Kidney tubule cell (primary cell): ENCODE measurements at regions not wholly inside any gene's neighbourhood (a gene's known extent, or its start where the extent isn't known, plus 50 kb on each side); places are given as distances from the start of the nearest gene placed in this dataset.
"Not testable (repeated sequence)": the region's sequence is repeated elsewhere in the genome, so short reads cannot be mapped to it uniquely, and the experiment has no call there.

Source experiments
- DNase-seq: peaks from one replicate; pipeline ENCODE4 v3.0.0-alpha.2; 2018; ENCODE audit warnings: low spot score

- DNase-seq = peak; percentile 78
Observed at GRCh38 chr1:30527511-30528140, 195.8 kb downstream of the MATN1 start.

DNA sequence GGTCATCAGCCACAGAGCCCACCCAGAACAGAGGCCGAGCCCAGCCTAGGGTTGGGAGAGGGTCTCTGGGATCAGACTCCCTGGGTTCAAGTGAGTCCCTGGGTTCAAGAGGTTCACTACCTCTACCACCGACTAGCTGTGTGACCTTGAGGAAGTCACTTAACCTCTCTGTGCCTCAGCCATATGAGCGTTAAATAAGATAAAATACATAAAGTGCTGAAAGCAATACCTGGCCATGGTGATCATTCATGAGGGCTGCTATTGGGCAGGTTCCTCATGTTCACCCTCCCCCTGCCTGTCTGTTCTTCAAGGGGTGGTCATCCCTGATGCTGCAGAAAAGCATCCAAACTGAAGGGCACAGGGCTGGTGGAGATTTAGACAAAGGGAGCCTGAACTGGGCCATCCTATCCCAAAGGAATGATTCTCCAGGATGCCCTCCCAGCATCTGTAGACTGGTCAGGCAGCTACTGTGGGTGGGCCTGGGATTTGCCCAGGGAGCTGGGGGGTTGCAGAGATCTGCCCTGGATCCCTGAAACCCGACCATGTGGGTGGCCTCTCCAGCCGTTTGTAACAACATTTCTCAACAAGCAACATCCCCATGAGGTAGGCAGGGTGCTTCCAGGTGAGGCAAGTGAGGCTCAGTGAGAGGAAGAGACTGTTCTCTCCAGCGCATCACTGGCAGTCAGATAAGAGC lies 196.6 kb downstream of the MATN1 start:
- peak; percentile 5 for DNase-seq

DNA sequence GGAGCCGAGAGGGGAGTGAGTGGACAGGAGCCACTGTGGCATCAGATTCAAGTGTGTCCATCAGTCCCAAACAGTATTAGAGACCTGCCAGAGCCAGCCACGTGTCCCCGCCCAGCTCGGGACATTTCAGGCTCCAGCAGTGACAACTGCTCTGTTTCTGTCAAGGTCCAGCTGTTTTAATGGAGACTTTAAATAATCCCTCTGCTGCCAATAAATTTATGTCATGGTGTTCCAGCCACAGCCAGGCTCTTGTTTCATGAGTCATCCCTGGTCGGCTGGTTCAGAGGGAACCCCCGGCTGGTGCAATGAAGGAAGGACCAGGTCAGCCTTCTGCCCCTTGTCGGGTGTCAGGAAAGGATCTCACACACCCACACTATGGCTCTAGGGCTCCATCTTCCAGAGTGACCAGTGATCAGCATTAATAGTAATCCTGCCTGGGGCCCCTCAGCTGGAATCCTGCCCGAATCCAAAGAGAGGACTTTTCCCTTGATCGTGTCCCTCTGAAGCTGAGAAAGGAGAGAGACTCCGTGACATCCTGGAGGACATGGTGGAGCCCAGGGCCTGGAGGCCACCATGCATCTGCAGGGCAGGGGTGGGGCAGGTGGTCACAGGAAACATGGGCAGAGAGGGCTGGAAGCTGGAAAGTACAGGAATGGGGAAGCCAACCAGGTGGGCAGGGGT lies 197.3 kb downstream of the MATN1 start:
- DNase-seq = peak; percentile 99

GRCh38 chr1:30525631-30525970 lies 197.8 kb downstream of the MATN1 start:
- DNase-seq = no peak

- peak; percentile 6 for DNase-seq
Observed at GRCh38 chr1:30524840-30525617, 198.4 kb downstream of the MATN1 start.

- DNase-seq = not testable (repeated sequence)
Observed at GRCh38 chr1:30524025-30524555, 199.3 kb downstream of the MATN1 start.

DNA sequence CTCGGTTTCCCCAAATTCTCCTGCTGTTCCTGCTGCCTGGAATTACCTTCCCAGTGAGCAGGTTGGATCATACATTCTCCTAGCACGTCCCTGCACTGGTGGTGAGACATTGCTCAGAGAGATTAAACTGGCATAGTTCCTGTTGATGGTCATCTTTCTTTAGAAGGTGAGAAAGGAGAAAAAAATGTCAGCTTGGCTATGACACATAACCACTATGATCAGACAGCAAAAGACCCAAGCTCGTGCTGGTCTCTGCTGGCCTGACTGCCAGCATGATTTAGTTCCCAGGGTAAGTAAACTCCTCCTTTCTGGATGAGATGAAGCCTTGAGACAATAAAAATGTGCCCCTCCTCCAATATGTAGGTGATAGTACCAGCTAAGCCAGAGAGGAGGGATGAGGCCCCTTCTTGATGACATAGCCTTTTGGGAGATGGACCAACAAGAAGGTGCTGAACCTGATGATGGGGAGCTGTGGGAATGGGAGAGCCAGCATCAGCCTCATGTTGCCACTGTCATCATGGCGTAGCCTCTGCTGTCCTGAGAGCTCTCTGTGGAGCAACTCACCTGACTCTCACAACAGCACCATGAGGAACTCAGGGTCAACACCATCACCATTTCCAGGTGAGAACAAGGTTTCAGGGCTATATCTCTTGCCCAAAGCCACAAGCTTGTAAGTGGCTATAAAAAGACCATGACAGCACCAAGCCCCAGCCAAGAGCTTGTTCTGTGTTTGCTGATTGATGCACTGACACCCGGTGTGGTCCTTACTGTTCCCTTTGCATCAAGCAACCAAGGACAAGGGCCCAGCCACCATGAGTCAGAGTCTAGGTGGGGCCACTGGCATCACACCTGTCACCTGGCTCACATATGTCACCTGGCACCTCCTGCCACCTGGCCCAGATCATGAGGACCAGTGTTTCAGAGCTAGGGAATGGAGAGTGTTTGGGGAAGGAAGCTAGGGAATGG lies 200.0 kb downstream of the MATN1 start:
- DNase-seq = peak; percentile 99

DNA sequence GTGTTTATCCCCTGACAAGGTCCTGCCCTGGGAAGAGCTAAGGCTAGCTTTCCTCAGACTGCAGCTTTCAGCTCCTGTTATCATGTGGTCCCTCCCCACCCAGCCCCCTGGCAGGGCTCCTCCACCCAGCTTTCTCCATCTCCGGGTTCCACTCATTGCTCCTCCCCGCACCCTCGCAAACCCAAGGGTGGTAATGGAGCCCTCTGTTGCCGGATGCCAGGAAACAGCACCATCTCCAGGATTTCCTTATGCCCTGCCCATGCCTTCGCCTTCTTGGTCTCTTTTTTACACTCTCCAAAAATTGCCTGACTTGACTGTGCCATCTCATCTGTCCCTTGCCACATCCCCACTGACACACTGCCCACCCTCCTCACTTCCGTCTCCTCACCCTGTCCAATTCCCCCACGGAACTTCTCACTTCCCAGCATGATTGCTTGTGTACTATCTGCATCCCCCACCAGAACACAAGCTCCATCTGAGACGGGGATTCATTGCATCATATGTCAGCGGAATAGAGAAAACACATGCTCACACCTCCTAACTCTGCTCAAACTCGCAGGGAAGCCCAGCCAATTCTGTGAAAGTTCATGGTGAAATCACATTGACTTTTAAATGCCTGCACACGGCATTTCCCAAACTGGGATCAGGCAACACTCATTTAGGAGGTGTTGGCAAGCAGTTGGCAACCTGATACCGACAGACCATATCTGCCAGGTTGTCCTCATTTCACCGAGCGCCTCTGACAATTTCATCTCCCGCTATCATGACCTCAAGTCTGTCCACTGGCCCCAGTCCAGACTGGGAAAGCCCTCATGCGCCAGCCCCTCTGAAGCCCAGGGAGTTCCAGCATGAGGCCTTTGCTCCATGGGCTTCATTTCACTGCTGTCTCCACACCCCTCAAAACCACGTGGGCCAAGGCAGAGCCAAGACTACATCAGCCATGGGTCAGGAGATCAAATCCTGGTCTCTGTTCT lies 201.1 kb downstream of the MATN1 start:
- peak; percentile 51 for DNase-seq

DNA sequence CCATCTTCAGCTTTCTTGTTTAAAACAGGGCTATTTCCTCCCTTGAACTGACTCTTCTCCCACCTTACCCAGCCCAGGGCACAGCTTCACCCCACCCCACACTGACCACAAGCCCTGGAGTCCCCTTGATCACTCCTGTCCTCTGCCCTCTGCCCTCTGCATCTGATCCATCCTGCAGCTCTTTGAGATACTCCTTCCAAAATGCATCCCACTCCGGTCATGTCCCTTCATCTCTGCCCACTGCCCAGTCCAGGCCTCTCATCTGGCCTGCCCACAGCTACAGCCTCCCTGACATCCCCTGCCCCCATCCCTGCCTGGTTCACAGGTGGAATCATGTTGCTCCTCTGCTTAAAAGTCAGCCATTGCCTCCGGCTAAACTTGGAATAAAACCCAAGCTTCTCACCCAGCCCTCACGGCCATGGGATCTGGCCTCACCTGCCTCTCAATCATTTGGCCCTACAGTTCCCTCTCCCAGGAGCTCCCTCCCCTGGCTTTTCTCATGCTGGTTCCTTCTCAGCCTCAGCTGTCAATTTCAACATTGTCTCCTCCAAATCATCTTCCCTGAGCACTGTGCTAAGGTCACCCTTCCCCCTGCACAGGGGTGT lies 202.0 kb downstream of the MATN1 start:
- no peak for DNase-seq

- DNase-seq = no peak
Observed at GRCh38 chr1:30520476-30520875, 202.9 kb downstream of the MATN1 start.

DNA sequence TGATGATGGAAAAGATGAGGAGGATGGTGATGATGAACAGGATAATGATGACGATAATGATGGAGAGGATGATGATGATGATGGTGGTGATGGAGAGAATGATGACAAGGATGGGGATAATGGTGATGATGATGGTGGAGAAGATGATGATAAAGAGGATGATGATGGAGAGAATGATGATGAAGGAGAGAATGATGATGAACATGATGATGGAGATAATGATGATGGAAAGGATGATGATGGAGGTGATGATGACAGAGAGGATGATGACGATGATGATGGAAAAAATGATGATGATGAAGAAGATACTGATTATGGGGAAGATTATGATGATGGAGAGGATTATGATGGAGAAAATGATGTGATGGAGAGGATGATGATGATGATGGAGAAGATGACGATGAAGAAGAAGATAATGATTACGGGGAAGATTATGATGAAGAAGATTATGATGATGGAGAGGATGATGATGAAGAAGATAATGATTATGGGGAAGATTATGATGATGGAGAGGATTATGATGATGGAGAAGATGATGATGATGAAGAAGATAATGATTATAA lies 204.1 kb downstream of the MATN1 start:
- DNase-seq = no peak

DNA sequence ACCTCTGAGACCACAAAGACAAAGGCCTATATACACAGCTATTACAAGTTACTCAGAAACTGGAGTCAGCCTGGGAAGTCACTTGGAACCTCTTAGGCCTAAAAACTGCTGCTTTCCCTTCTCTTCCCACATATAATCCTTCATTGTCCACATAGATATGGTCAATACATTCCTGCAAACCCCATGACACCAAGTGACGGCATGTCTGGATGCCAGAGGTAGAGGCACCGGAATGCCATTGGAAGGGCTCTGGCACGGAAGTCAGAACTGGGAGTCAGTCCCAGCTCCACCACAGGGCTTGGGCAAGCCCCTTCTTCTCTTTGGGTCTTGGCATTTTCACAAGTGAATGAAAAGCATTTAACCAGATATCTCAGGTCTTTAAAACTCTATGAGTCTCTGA lies 204.7 kb downstream of the MATN1 start:
- DNase-seq = peak; percentile 65

GRCh38 chr1:30518186-30518585 lies 205.2 kb downstream of the MATN1 start:
- no peak for DNase-seq

GRCh38 chr1:30517666-30518065 lies 205.7 kb downstream of the MATN1 start:
- not testable (repeated sequence) for DNase-seq

- DNase-seq = not testable (repeated sequence)
Observed at GRCh38 chr1:30517241-30517640, 206.1 kb downstream of the MATN1 start.

- DNase-seq = no peak
Observed at GRCh38 chr1:30516485-30516858, 206.9 kb downstream of the MATN1 start.

- DNase-seq = no peak
Observed at GRCh38 chr1:30515755-30516484, 207.5 kb downstream of the MATN1 start.

DNA sequence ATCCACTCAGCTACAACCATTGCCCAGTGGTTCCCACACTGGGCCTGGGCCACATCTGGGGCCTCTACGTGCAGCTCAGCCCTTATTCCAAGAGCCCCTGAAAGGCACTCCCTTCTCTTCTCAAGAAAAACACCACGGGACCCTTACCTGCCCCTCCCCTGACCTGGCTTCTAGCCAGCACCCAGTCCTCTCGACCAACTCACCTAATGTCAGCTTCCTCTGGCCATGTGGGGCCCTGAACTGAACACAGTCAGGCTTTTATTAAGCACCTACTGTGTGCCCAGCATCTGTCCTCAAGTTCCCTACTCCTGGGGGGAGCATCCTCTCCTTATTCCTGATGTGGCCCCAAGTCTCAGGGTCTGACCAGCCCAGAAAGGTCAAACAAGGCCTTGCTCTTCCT lies 208.4 kb downstream of the MATN1 start:
- DNase-seq = no peak
